Fibroblast of the aortic adventitia (primary cell): ENCODE measurements at regions not wholly inside any gene's neighbourhood (a gene's known extent, or its start where the extent isn't known, plus 50 kb on each side); places are given as distances from the start of the nearest gene placed in this dataset.

Experiments used
- DNase-seq: peaks from one replicate; pipeline ENCODE4 v3.0.0-alpha.2; 2010; ENCODE audit warnings: low read depth
- H3K4me3 ChIP-seq: 2 replicates; pipeline ENCODE4 v1.5.1; 2011; ENCODE audit warnings: low read depth, mild to moderate bottlenecking, control low read depth, low read length, moderate library complexity
- TF ChIP-seq, protein P1 (sequence below): IDR thresholded peaks from 2 replicates; pipeline ENCODE4 v1.5.1; 2011; ENCODE audit warnings: mild to moderate bottlenecking, low read length, control low read depth, inconsistent platforms; ENCODE audit not compliant: insufficient read depth

GRCh38 chr5:12113062-12113461 lies 208.8 kb upstream of the CTNND2 start:
- DNase-seq: no peak
- H3K4me3 ChIP-seq: no peak overlapping the region
- TF ChIP-seq, protein P1, sequence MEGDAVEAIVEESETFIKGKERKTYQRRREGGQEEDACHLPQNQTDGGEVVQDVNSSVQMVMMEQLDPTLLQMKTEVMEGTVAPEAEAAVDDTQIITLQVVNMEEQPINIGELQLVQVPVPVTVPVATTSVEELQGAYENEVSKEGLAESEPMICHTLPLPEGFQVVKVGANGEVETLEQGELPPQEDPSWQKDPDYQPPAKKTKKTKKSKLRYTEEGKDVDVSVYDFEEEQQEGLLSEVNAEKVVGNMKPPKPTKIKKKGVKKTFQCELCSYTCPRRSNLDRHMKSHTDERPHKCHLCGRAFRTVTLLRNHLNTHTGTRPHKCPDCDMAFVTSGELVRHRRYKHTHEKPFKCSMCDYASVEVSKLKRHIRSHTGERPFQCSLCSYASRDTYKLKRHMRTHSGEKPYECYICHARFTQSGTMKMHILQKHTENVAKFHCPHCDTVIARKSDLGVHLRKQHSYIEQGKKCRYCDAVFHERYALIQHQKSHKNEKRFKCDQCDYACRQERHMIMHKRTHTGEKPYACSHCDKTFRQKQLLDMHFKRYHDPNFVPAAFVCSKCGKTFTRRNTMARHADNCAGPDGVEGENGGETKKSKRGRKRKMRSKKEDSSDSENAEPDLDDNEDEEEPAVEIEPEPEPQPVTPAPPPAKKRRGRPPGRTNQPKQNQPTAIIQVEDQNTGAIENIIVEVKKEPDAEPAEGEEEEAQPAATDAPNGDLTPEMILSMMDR: no peak

- DNase-seq: no peak
- TF ChIP-seq, protein P1: no peak
- no peak overlapping the region for H3K4me3 ChIP-seq
These were observed 207.0 kb upstream of the CTNND2 start for GRCh38 chr5:12111261-12111660.

GRCh38 chr5:12110629-12111028 lies 206.4 kb upstream of the CTNND2 start:
- no peak overlapping the region for H3K4me3 ChIP-seq
- DNase-seq: no peak
- TF ChIP-seq, protein P1: no peak

- no peak overlapping the region for H3K4me3 ChIP-seq
- no peak for DNase-seq
- TF ChIP-seq, protein P1: no peak
These were observed 204.9 kb upstream of the CTNND2 start for GRCh38 chr5:12109075-12109688.

DNA sequence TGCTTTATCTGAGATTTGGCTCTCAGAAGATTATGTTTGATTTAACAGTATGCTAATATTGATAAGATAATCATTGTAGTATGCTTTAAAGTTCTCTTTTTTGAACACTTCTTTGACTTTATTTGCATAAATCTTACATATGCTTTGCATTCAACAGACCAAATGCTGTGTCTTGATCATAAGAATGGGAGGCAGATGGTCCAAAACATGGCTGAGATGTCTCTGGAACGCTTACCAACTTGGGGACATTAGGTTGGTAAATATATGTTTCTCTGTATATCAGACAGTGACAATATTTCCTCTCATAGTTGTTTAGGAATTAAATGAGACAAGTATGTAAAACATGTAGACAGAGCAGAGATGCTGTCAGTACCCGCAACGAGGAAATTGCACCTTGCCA lies 197.9 kb upstream of the CTNND2 start:
- TF ChIP-seq, protein P1: no peak
- no peak overlapping the region for H3K4me3 ChIP-seq
- no peak for DNase-seq

DNA sequence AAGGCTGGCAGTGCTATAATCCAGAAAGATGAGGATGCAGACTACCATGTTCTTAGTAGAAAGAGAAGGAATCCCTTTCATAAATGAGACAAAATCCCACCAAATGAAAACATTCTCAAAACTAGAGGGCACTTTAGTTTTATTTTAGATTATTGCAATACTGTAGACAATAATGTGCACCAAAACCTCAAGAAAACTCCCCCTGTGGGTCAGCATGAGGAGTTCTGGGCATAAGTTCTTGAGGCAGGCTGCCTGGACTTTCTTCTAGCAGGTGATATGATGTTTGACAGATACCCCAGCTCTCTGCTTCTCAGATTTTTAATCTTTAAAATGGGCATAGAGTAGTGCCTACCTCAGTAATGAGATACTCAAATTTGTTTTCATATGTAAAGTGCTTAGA lies 196.3 kb upstream of the CTNND2 start:
- TF ChIP-seq, protein P1: no peak
- H3K4me3 ChIP-seq: no peak overlapping the region
- no peak for DNase-seq

DNA sequence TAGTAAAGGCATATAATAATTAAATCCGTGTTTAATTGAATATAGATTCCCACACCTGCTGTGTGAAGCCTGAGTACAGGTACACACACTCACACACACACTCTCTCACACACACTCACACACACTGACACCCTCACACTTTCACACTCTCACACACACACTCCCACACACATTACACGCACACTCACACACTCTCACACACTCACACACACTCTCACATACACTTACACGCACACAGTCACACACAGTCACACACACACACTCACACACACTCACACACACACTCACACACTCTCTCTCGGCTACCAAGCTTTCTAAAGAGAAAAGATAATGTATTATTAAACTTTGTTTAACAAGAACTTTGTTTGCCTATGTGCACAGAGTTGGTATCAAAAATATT lies 195.1 kb upstream of the CTNND2 start:
- no peak overlapping the region for H3K4me3 ChIP-seq
- TF ChIP-seq, protein P1: no peak
- no peak for DNase-seq
